ENCODE measurements at regions not wholly inside any gene's neighbourhood (a gene's known extent, or its start where the extent isn't known, plus 50 kb on each side); places are given as distances from the start of the nearest gene placed in this dataset.
"Not testable (repeated sequence)": the region's sequence is repeated elsewhere in the genome, so short reads cannot be mapped to it uniquely, and the experiment has no call there.

DNA sequence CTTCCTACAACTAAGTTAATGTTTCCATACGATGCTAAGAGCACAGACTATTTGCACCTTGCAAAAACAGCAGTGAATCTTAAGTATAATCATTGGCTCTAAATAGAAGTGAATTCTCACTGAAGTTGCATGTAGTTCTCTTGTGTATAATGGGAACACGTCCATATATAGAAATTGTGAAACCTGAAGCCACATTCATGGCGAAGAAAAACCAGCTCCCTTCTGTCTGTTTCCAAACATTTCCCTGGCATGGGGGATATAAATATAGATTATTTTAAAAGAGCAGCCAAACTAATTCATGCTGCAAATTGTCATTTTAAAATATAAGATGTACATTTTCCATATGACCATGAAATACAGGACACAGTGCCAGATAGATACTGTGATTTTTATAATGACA lies 71.1 kb downstream of the TRAM1L1 start:
- TF ChIP-seq, protein P1, sequence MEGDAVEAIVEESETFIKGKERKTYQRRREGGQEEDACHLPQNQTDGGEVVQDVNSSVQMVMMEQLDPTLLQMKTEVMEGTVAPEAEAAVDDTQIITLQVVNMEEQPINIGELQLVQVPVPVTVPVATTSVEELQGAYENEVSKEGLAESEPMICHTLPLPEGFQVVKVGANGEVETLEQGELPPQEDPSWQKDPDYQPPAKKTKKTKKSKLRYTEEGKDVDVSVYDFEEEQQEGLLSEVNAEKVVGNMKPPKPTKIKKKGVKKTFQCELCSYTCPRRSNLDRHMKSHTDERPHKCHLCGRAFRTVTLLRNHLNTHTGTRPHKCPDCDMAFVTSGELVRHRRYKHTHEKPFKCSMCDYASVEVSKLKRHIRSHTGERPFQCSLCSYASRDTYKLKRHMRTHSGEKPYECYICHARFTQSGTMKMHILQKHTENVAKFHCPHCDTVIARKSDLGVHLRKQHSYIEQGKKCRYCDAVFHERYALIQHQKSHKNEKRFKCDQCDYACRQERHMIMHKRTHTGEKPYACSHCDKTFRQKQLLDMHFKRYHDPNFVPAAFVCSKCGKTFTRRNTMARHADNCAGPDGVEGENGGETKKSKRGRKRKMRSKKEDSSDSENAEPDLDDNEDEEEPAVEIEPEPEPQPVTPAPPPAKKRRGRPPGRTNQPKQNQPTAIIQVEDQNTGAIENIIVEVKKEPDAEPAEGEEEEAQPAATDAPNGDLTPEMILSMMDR (IDR thresholded peaks at IDR 0.05; ENCODE audit: low read depth, low read length, missing control alignments) = no peak
- in situ Hi-C loops (cut with HindIII; ENCODE audit: low sequenced_read_pairs) = no loop called here
- no peak overlapping the region for H3K4me3 ChIP-seq (ENCODE audit: low read depth, low read length)
- DNase-seq (ENCODE audit: low read depth) = no peak

DNA sequence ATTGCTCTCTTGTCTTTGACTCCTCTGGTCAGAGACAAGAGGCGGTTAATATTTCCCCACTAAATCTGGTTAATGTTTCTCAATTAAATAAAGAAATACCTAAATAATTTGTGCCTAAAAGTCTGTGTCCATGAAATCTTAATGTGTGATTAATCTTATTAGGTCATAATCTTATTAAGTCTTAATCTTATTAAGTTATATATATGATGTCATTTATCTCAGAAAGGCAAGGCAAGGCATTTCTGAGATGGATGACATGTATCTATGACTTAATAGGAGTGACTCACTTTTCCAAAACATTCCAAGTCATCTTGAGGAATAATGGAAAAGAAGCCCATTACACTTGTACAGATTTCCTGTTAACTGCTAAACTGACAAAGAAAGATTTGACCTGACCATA lies 74.7 kb downstream of the TRAM1L1 start:
- in situ Hi-C loops (cut with HindIII; ENCODE audit: low sequenced_read_pairs) = no loop called here
- TF ChIP-seq, protein P1 (IDR thresholded peaks at IDR 0.05; ENCODE audit: low read depth, low read length, missing control alignments) = no peak
- DNase-seq (ENCODE audit: low read depth) = no peak
- no peak overlapping the region for H3K4me3 ChIP-seq (ENCODE audit: low read depth, low read length)

DNA sequence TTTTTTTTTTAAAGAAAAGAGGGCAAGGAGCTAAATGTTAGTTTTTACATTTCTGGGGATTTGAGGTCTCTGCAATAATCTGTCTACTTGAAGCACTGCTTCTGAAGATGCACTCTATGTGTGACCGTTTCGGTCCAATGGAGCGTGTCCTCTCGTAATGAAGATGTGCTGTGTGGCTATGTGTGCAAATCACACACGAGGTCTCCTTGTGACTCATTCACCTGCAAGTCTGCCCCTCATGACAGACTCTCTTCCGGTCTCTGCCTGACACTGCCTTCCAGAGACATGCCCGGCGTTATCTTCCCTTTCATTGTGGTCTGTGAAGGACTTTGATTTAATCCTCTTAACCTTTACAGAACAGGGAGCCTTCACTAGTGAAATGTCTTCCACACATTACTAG lies 84.3 kb downstream of the TRAM1L1 start:
- H3K4me3 ChIP-seq (ENCODE audit: low read depth, low read length) = no peak overlapping the region
- in situ Hi-C loops (cut with HindIII; ENCODE audit: low sequenced_read_pairs) = no loop called here
- no peak for DNase-seq (ENCODE audit: low read depth)
- TF ChIP-seq, protein P1 (IDR thresholded peaks at IDR 0.05; ENCODE audit: low read depth, low read length, missing control alignments) = no peak

GRCh38 chr4:116982656-116983055 lies 102.7 kb downstream of the TRAM1L1 start:
- no peak overlapping the region for H3K4me3 ChIP-seq (ENCODE audit: low read depth, low read length)
- TF ChIP-seq, protein P1 (IDR thresholded peaks at IDR 0.05; ENCODE audit: low read depth, low read length, missing control alignments) = no peak
- in situ Hi-C loops (cut with HindIII; ENCODE audit: low sequenced_read_pairs) = no loop called here
- no peak for DNase-seq (ENCODE audit: low read depth)

GRCh38 chr4:116980436-116980835 lies 104.9 kb downstream of the TRAM1L1 start:
- in situ Hi-C loops (cut with HindIII; ENCODE audit: low sequenced_read_pairs); H3K4me3 ChIP-seq (ENCODE audit: low read depth, low read length); DNase-seq (ENCODE audit: low read depth): not testable (repeated sequence)

DNA sequence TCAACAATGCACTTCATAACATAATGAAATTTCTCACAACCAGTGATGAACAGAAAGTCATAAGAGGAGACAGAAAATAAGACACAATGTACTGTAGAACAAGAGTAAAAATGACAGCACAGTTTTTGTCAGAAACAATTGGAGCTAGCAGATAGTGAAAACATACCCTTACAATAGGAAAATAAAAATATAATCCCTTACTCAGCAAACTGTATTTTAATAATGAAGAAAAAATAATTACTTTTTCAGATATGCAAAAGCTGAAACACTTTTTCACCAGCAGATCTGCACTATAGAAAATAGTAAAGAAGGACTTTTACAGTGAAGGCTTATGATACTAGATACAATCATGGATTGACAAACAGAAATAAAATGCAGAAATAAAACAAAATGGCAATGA lies 126.3 kb downstream of the TRAM1L1 start:
- no peak overlapping the region for H3K4me3 ChIP-seq (ENCODE audit: low read depth, low read length)
- in situ Hi-C loops (cut with HindIII; ENCODE audit: low sequenced_read_pairs) = no loop called here
- TF ChIP-seq, protein P1 (IDR thresholded peaks at IDR 0.05; ENCODE audit: low read depth, low read length, missing control alignments) = no peak
- no peak for DNase-seq (ENCODE audit: low read depth)

- DNase-seq (ENCODE audit: low read depth) = no peak
- no peak overlapping the region for H3K4me3 ChIP-seq (ENCODE audit: low read depth, low read length)
- TF ChIP-seq, protein P1 (IDR thresholded peaks at IDR 0.05; ENCODE audit: low read depth, low read length, missing control alignments) = no peak
- in situ Hi-C loops (cut with HindIII; ENCODE audit: low sequenced_read_pairs) = no loop called here
These were observed 131.4 kb downstream of the TRAM1L1 start for GRCh38 chr4:116953947-116954346.
